Neutrophil (primary cell): ENCODE measurements at regions not wholly inside any gene's neighbourhood (a gene's known extent, or its start where the extent isn't known, plus 50 kb on each side); places are given as distances from the start of the nearest gene placed in this dataset.

ENCODE experiments used
- H3K27ac ChIP-seq: fragments of 200-600 bp; sonication (generic); 2 replicates; pipeline ENCODE4 v1.5.1; 2016; ENCODE audit warnings: mild to moderate bottlenecking, moderate library complexity
- H3K27me3 ChIP-seq: fragments of 200-600 bp; sonication (generic); 2 replicates; pipeline ENCODE4 v1.6.0; 2016; ENCODE audit warnings: mild to moderate bottlenecking
- H3K36me3 ChIP-seq: fragments of 200-600 bp; sonication (generic); 2 replicates; pipeline ENCODE4 v1.5.1; 2017
- H3K4me1 ChIP-seq, 2 experiments: fragments of 200-600 bp in 1 of 2; sonication (generic) in 1 of 2; 1 replicate in 1 of 2; 2 replicates in 1 of 2; pipeline versions ENCODE4 v1.5.1 to v1.6.1; 2013 to 2016; ENCODE audit warnings: low read depth in 1 of 2, low read length in 1 of 2, mild to moderate bottlenecking in 1 of 2, moderate library complexity in 1 of 2; ENCODE audit not compliant: control insufficient read depth in 1 of 2, insufficient read depth in 1 of 2
- H3K4me3 ChIP-seq, 2 experiments: fragments of 200-600 bp in 1 of 2; sonication (generic) in 1 of 2; 1 replicate in 1 of 2; 2 replicates in 1 of 2; pipeline ENCODE4 v1.5.1; 2013 to 2016; ENCODE audit warnings: low read depth in 1 of 2, low read length in 1 of 2, mild to moderate bottlenecking in 1 of 2, moderate library complexity in 1 of 2
- H3K9me3 ChIP-seq: fragments of 200-600 bp; sonication (generic); 2 replicates; pipeline ENCODE4 v1.5.1; 2016
- CTCF ChIP-seq: fragments of 200-600 bp; sonication (generic); IDR thresholded peaks from 2 replicates; pipeline ENCODE4 v1.5.1; 2016; ENCODE audit warnings: antibody characterized with exemption

- Histone ChIP-seq H3K27me3 (peaks cover 45% of the 10 kb centered on the region), H3K27ac (no peak overlapping the region), H3K36me3 (no peaks in the 10 kb centered on the region), H3K4me1 (no peaks in the 10 kb centered on the region), H3K9me3 (no peaks in the 10 kb centered on the region), H3K4me3 (no peak overlapping the region)
- TF ChIP-seq CTCF = no peak
Observed at GRCh38 chr10:123577921-123578461, 88.2 kb upstream of the GPR26 start.

GRCh38 chr10:123578721-123579120 lies 87.4 kb upstream of the GPR26 start:
- Histone ChIP-seq H3K4me3 (no peak overlapping the region), H3K27ac (no peak overlapping the region), H3K4me1 (no peaks in the 10 kb centered on the region), H3K36me3 (no peaks in the 10 kb centered on the region), H3K27me3 (peaks cover 48% of the 10 kb centered on the region), H3K9me3 (no peaks in the 10 kb centered on the region)
- no peak for TF ChIP-seq CTCF

GRCh38 chr10:123579675-123580074 lies 86.5 kb upstream of the GPR26 start:
- H3K27ac ChIP-seq = no peak overlapping the region
- H3K27me3 ChIP-seq = peaks cover 51% of the 10 kb centered on the region
- no peak for TF ChIP-seq CTCF
- H3K9me3 ChIP-seq = no peaks in the 10 kb centered on the region
- H3K4me3 ChIP-seq = no peak overlapping the region
- no peaks in the 10 kb centered on the region for H3K4me1 ChIP-seq
- H3K36me3 ChIP-seq = no peaks in the 10 kb centered on the region

GRCh38 chr10:123580426-123580825 lies 85.7 kb upstream of the GPR26 start:
- no peaks in the 10 kb centered on the region for H3K36me3 ChIP-seq
- peaks cover 52% of the 10 kb centered on the region for H3K27me3 ChIP-seq
- H3K9me3 ChIP-seq = no peaks in the 10 kb centered on the region
- no peaks in the 10 kb centered on the region for H3K4me1 ChIP-seq
- TF ChIP-seq CTCF = no peak
- no peak overlapping the region for H3K27ac ChIP-seq
- H3K4me3 ChIP-seq = no peak overlapping the region

GRCh38 chr10:123581656-123582055 lies 84.5 kb upstream of the GPR26 start:
- TF ChIP-seq CTCF = no peak
- H3K9me3 ChIP-seq = no peaks in the 10 kb centered on the region

More at GRCh38 chr10:123581656-123582055, 84.5 kb upstream of the GPR26 start:
- Histone ChIP-seq H3K27ac (no peak overlapping the region), H3K4me3 (no peak overlapping the region), H3K27me3 (peaks cover 54% of the 10 kb centered on the region), H3K36me3 (no peaks in the 10 kb centered on the region), H3K4me1 (no peaks in the 10 kb centered on the region)
